ENCODE measurements at regions not wholly inside any gene's neighbourhood (a gene's known extent, or its start where the extent isn't known, plus 50 kb on each side); places are given as distances from the start of the nearest gene placed in this dataset.

- no peak for TF ChIP-seq ZNF580 (tag by site-specific recombination; IDR thresholded peaks at IDR 0.05)
- TF ChIP-seq, protein P1, sequence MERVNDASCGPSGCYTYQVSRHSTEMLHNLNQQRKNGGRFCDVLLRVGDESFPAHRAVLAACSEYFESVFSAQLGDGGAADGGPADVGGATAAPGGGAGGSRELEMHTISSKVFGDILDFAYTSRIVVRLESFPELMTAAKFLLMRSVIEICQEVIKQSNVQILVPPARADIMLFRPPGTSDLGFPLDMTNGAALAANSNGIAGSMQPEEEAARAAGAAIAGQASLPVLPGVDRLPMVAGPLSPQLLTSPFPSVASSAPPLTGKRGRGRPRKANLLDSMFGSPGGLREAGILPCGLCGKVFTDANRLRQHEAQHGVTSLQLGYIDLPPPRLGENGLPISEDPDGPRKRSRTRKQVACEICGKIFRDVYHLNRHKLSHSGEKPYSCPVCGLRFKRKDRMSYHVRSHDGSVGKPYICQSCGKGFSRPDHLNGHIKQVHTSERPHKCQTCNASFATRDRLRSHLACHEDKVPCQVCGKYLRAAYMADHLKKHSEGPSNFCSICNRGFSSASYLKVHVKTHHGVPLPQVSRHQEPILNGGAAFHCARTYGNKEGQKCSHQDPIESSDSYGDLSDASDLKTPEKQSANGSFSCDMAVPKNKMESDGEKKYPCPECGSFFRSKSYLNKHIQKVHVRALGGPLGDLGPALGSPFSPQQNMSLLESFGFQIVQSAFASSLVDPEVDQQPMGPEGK (tag by site-specific recombination; IDR thresholded peaks at IDR 0.05), result no peak
- TF ChIP-seq PBX3 (CRISPR knock-in tag; IDR thresholded peaks at IDR 0.05), result no peak
- TF ChIP-seq CTCF (tag by site-specific recombination; IDR thresholded peaks at IDR 0.05), result peak; percentile 41; the same call in 1 of the 2 replicates
- TF ChIP-seq, protein P2, sequence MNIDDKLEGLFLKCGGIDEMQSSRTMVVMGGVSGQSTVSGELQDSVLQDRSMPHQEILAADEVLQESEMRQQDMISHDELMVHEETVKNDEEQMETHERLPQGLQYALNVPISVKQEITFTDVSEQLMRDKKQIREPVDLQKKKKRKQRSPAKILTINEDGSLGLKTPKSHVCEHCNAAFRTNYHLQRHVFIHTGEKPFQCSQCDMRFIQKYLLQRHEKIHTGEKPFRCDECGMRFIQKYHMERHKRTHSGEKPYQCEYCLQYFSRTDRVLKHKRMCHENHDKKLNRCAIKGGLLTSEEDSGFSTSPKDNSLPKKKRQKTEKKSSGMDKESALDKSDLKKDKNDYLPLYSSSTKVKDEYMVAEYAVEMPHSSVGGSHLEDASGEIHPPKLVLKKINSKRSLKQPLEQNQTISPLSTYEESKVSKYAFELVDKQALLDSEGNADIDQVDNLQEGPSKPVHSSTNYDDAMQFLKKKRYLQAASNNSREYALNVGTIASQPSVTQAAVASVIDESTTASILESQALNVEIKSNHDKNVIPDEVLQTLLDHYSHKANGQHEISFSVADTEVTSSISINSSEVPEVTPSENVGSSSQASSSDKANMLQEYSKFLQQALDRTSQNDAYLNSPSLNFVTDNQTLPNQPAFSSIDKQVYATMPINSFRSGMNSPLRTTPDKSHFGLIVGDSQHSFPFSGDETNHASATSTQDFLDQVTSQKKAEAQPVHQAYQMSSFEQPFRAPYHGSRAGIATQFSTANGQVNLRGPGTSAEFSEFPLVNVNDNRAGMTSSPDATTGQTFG (tag by site-specific recombination; IDR thresholded peaks at IDR 0.05; ENCODE audit: borderline replicate concordance), result no peak
- no peak for TF ChIP-seq GLIS1 (tag by site-specific recombination; IDR thresholded peaks at IDR 0.05)
- no peak for TF ChIP-seq ZNF302 (tag by site-specific recombination; IDR thresholded peaks at IDR 0.05; ENCODE audit: low read depth)
- TF ChIP-seq OVOL3 (tag by site-specific recombination; IDR thresholded peaks at IDR 0.05), result no peak
These were observed 288.2 kb downstream of the IKZF2 start for GRCh38 chr2:212863185-212863588.

Measured in HEK293 (cell line).